SK-N-MC (cell line): ENCODE measurements at regions not wholly inside any gene's neighbourhood (a gene's known extent, or its start where the extent isn't known, plus 50 kb on each side); places are given as distances from the start of the nearest gene placed in this dataset.

Experiments
- EZH2 ChIP-seq: fragments of 200-600 bp; sonication (generic); IDR thresholded peaks from one replicate; pipeline ENCODE4 v1.6.1; 2017; ENCODE audit warnings: antibody characterized with exemption
- FOXP2 ChIP-seq: optimal IDR thresholded peaks from 2 replicates; pipeline ENCODE3; 2011; ENCODE audit warnings: mild to moderate bottlenecking, moderate library complexity; ENCODE audit not compliant: insufficient read depth; ENCODE audit errors: extremely low read length, control extremely low read depth
- POLR2AphosphoS5 ChIP-seq: IDR thresholded peaks from 2 replicates; pipeline ENCODE4 v1.6.1; 2012; ENCODE audit warnings: mild to moderate bottlenecking, low read depth, low read length, borderline replicate concordance

DNA sequence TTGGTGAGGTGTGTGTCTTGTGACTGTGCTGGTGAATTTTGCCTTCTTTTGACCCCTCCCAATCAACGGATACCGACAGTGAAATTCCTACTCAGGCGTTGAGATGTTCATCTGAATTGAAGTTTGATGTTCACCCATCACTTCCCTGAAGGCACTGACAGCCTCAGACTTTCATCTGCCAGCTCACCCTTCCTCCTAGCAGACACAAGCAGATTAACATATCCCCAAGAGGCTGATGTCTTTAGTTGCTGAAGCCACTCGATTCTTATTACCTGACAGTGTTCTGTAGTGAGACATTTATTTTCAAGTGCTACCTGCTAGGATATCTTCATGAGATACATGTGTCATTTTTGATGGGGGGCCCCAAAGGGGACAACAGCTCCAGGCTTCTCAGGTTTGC, 1330.1 kb upstream of the PIK3C3 start:
- TF ChIP-seq POLR2AphosphoS5 (no peak), EZH2 (no peak), FOXP2 (no peak)
